WERI-Rb-1 (cell line): ENCODE measurements at regions not wholly inside any gene's neighbourhood (a gene's known extent, or its start where the extent isn't known, plus 50 kb on each side); places are given as distances from the start of the nearest gene placed in this dataset.

ENCODE experiments used
- DNase-seq: peaks from one replicate; pipeline ENCODE4 v3.0.0-alpha.2; 2020
- H3K27ac ChIP-seq: fragments of 250-450 bp; sonication (Bioruptor Pico); 2 replicates; pipeline ENCODE4 v1.5.1; 2020; ENCODE audit warnings: mild to moderate bottlenecking, moderate library complexity
- H3K27me3 ChIP-seq: fragments of 250-450 bp; sonication (Bioruptor Pico); 2 replicates; pipeline ENCODE4 v1.5.1; 2021; ENCODE audit warnings: mild to moderate bottlenecking, low read depth, moderate library complexity; ENCODE audit not compliant: insufficient read depth, severe bottlenecking
- H3K36me3 ChIP-seq: fragments of 250-450 bp; sonication (Bioruptor Pico); 2 replicates; pipeline ENCODE4 v1.5.1; 2020; ENCODE audit warnings: mild to moderate bottlenecking, moderate library complexity
- H3K4me3 ChIP-seq: 2 replicates; pipeline ENCODE4 v1.5.1; 2011; ENCODE audit warnings: low read depth, mild to moderate bottlenecking, control low read depth, low read length
- H3K9me3 ChIP-seq: fragments of 250-450 bp; sonication (Bioruptor Pico); 2 replicates; pipeline ENCODE4 v1.5.1; 2021; ENCODE audit warnings: mild to moderate bottlenecking, moderate library complexity; ENCODE audit not compliant: severe bottlenecking
- CTCF ChIP-seq: IDR thresholded peaks from 2 replicates; pipeline ENCODE4 v1.5.1; 2011; ENCODE audit warnings: low read depth, mild to moderate bottlenecking, control low read depth, inconsistent platforms, low read length

GRCh38 chr17:33864758-33865229, 390.3 kb upstream of the CCL2 start:
- no peak for TF ChIP-seq CTCF

GRCh38 chr17:33868899-33869298, 386.2 kb upstream of the CCL2 start:
- no peaks in the 10 kb centered on the region for H3K9me3 ChIP-seq
- no peak overlapping the region for H3K4me3 ChIP-seq
- TF ChIP-seq CTCF: no peak
- H3K27ac ChIP-seq: no peak overlapping the region
- no peaks in the 10 kb centered on the region for H3K36me3 ChIP-seq
- peaks cover 2% of the 10 kb centered on the region for H3K27me3 ChIP-seq
- DNase-seq: no peak

More at GRCh38 chr17:33864758-33865229, 390.3 kb upstream of the CCL2 start:
- no peak for DNase-seq
- no peaks in the 10 kb centered on the region for H3K27me3 ChIP-seq
- no peaks in the 10 kb centered on the region for H3K9me3 ChIP-seq
- H3K36me3 ChIP-seq: no peaks in the 10 kb centered on the region
- H3K27ac ChIP-seq: no peak overlapping the region
- no peak overlapping the region for H3K4me3 ChIP-seq

GRCh38 chr17:33870936-33871335, 384.1 kb upstream of the CCL2 start:
- TF ChIP-seq CTCF: no peak
- Histone ChIP-seq H3K27me3 (peaks cover 2% of the 10 kb centered on the region), H3K4me3 (no peak overlapping the region), H3K9me3 (no peaks in the 10 kb centered on the region), H3K27ac (no peak overlapping the region), H3K36me3 (no peaks in the 10 kb centered on the region)
- no peak for DNase-seq

DNA sequence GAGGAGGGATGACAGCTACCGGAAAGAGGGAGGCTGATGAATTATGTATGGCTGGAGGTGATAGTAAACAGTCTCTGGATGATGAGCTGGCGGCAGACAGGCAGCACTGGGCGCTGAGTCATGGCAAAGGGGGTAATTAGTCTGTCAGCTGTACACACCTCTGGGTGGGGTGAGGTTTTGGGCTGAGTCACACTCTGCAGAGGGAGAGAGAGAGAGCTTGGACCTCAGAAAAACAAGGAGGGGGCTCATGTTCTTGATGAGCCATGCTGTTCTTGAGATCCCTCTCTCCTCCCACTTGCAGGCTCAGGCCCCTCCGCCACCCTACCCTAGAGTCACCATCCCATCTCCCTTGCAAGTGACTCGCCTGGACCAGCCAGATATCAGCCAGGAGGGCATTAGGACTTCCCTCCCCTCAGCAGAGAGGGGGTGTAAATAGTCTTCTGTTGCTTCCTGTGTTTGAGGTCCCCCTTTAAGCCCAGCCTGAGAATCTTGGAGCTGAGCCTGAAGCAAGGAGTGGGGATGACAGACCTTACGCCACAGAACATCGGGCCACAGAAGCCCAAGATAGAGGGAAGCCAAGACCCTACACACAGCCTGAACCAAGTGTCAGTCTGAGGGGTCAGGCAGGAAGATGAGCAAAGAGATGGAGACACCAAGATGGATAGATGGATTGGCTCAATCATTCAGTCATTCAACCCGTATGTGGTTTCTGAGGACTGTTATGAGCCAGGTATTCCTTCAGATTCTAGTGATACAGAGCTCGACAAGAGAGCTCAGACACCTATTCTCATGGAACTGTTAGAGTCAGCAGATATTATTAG, 383.2 kb upstream of the CCL2 start:
- H3K9me3 ChIP-seq: no peaks in the 10 kb centered on the region
- no peaks in the 10 kb centered on the region for H3K36me3 ChIP-seq
- no peak overlapping the region for H3K27ac ChIP-seq
- peaks cover 2% of the 10 kb centered on the region for H3K27me3 ChIP-seq
- TF ChIP-seq CTCF: no peak
- DNase-seq: no peak
- no peak overlapping the region for H3K4me3 ChIP-seq

GRCh38 chr17:33873201-33873617, 381.9 kb upstream of the CCL2 start:
- Histone ChIP-seq H3K36me3 (no peaks in the 10 kb centered on the region), H3K9me3 (no peaks in the 10 kb centered on the region), H3K27me3 (peaks cover 2% of the 10 kb centered on the region), H3K27ac (no peak overlapping the region), H3K4me3 (no peak overlapping the region)
- no peak for TF ChIP-seq CTCF
- DNase-seq: no peak
